ENCODE measurements at regions not wholly inside any gene's neighbourhood (a gene's known extent, or its start where the extent isn't known, plus 50 kb on each side); places are given as distances from the start of the nearest gene placed in this dataset.

DNA sequence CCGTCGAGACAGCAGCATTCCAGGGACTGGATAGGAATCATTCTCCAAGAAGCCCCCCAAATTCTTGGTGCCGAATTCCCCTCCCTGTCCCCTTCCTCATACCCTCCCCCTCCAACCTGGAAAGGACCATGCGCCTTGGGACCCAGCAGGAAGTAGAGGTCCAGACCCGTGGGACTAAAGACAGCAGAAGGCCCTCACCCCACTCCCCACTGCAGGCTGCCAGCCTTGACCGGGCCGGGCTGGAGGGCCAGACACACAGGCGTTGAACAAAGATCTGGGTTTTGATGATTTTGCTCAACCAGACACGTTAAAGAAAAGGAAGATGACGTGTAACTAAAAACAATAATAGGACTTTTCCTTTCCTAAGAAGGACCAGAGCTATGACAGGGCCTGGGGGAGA, 286.5 kb downstream of the NPHP4 start:
- DNase-seq, result no peak
- Histone ChIP-seq H3K9me3 (ENCODE audit: low read length) (no peaks in the 10 kb centered on the region; the same call in 1 of the 2 replicates), H3K27ac (ENCODE audit: low read length) (no peak overlapping the region), H3K4me1 (ENCODE audit: low read length) (no peaks in the 10 kb centered on the region), H3K4me3 (ENCODE audit: low read length) (no peak overlapping the region), H3K36me3 (ENCODE audit: insufficient read depth, low read length) (no peaks in the 10 kb centered on the region), H2AFZ (ENCODE audit: low read length) (no peak overlapping the region), H3K9me2 (replicated peaks; ENCODE audit: insufficient read depth, low read length) (no peaks in the 10 kb centered on the region), H3K27me3 (ENCODE audit: low read length) (no peaks in the 10 kb centered on the region), H3K4me2 (ENCODE audit: low read depth, low read length, poor library complexity, severe bottlenecking) (no peak overlapping the region), H3K79me2 (ENCODE audit: low read length) (no peaks in the 10 kb centered on the region), H3K9ac (ENCODE audit: low read length) (no peak overlapping the region), H4K20me1 (ENCODE audit: insufficient read depth, low read depth, low read length) (no peaks in the 10 kb centered on the region)

DNA sequence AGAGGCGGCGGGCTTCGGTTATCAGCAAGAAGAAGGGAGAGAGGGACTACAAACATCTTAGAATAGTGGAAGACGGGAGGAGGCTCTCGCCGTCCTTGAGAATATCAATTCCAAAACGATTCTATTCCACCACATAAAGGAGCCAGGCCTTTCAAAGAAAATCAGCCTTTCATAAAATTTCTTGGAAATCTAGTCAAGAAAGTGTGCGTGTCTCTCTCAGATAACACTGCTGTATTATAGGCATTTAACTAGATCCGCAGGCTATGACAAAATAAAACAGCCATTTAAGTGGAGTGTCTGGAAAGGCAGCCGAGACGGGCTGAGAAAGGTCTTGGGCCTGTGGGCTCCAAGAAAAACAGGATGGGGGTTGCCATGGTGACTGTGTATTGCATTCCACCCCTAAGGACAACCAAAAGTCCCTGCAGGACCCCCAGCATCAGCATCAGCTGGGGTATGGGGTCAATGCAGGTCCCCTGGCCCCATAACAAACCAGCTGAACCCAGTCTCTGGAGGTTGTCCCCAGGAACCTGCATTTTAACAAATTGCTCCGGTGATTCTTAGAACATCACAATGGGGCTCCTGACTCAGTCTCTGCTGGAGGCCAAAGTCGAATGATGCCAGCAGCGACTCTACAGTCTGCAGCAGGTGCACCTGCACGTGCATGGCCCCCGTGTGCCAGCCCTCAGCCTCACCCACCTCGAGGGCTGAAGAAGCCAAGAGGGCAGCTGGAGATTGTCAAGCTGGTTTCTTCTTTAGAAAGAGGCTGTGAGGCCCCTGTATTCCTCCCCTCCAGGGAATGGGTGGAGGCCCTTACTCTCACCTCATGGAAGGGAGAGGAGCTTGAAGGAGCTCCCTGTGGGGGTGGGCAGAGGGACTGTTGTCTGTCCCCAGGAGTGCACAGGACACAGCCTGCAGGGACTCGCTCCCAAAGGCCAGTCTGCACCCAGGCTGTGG, 287.4 kb downstream of the NPHP4 start:
- no peaks in the 10 kb centered on the region for H3K36me3 ChIP-seq (ENCODE audit: insufficient read depth, low read length)
- no peaks in the 10 kb centered on the region for H3K9me3 ChIP-seq (ENCODE audit: low read length)
- no peak overlapping the region for H3K27ac ChIP-seq (ENCODE audit: low read length)
- no peaks in the 10 kb centered on the region for H3K4me1 ChIP-seq (ENCODE audit: low read length)
- H3K27me3 ChIP-seq (ENCODE audit: low read length), result no peaks in the 10 kb centered on the region
- no peak overlapping the region for H3K4me3 ChIP-seq (ENCODE audit: low read length)
- H3K79me2 ChIP-seq (ENCODE audit: low read length), result no peaks in the 10 kb centered on the region
- H3K4me2 ChIP-seq (ENCODE audit: low read depth, low read length, poor library complexity, severe bottlenecking), result no peak overlapping the region
- DNase-seq, result no peak
- no peak overlapping the region for H3K9ac ChIP-seq (ENCODE audit: low read length)
- H2AFZ ChIP-seq (ENCODE audit: low read length), result no peak overlapping the region
- H4K20me1 ChIP-seq (ENCODE audit: insufficient read depth, low read depth, low read length), result no peaks in the 10 kb centered on the region
- H3K9me2 ChIP-seq (replicated peaks; ENCODE audit: insufficient read depth, low read length), result no peaks in the 10 kb centered on the region

DNA sequence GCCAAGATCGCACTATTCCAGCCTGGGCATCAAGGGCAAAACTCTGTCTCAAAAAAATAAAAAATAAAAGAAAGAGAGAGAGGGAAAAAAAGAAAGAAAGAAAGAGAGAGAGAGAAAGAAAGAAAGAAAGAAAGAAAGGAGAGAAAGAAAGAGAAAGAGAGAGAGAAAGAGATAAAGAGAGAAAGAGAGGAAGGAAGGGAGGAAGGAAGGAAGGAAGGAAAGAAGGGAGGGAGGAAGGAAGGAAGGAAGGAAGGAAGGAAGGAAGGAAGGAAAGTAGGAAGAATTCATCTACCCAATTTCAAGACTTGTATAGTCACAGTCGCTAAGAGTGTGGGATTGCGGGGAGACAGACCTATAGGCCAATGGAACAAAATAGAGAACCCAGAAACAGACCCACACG, 290.6 kb downstream of the NPHP4 start:
- H3K27me3 ChIP-seq (ENCODE audit: low read length), result no peaks in the 10 kb centered on the region
- H3K27ac ChIP-seq (ENCODE audit: low read length), result no peak overlapping the region
- no peaks in the 10 kb centered on the region for H3K9me3 ChIP-seq (ENCODE audit: low read length)
- H3K36me3 ChIP-seq (ENCODE audit: insufficient read depth, low read length), result no peaks in the 10 kb centered on the region
- no peak for DNase-seq
- H3K9ac ChIP-seq (ENCODE audit: low read length), result no peak overlapping the region
- H3K4me3 ChIP-seq (ENCODE audit: low read length), result no peak overlapping the region
- no peak overlapping the region for H3K4me2 ChIP-seq (ENCODE audit: low read depth, low read length, poor library complexity, severe bottlenecking)
- H2AFZ ChIP-seq (ENCODE audit: low read length), result no peak overlapping the region
- H3K9me2 ChIP-seq (replicated peaks; ENCODE audit: insufficient read depth, low read length), result no peaks in the 10 kb centered on the region
- no peaks in the 10 kb centered on the region for H4K20me1 ChIP-seq (ENCODE audit: insufficient read depth, low read depth, low read length)
- no peaks in the 10 kb centered on the region for H3K4me1 ChIP-seq (ENCODE audit: low read length)
- H3K79me2 ChIP-seq (ENCODE audit: low read length), result no peaks in the 10 kb centered on the region

DNA sequence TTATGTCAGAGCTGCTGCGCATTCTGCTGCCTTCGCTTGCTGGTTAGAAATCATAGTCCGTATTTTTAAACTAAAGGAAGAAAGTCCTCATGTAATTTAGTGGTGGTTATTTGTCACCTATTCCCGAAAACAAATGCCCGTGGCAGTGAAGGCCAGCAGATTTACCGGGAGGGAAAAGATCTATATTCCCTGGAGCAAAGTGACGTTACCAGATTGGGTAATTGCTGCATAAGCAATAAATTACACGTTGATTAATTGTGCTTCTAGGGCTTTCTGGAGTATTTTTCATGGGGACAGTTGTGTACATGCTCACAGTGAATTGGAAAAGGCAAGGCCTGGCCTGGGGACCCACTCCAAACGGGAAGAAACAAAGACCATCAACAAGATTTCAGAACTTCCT, 298.7 kb downstream of the NPHP4 start:
- Histone ChIP-seq H3K4me1 (ENCODE audit: low read length) (no peaks in the 10 kb centered on the region), H3K4me3 (ENCODE audit: low read length) (no peak overlapping the region), H3K9me2 (replicated peaks; ENCODE audit: insufficient read depth, low read length) (no peaks in the 10 kb centered on the region), H3K9ac (ENCODE audit: low read length) (no peak overlapping the region), H2AFZ (ENCODE audit: low read length) (no peak overlapping the region), H3K36me3 (ENCODE audit: insufficient read depth, low read length) (no peaks in the 10 kb centered on the region), H4K20me1 (ENCODE audit: insufficient read depth, low read depth, low read length) (no peaks in the 10 kb centered on the region), H3K9me3 (ENCODE audit: low read length) (no peaks in the 10 kb centered on the region), H3K27me3 (ENCODE audit: low read length) (no peaks in the 10 kb centered on the region), H3K4me2 (ENCODE audit: low read depth, low read length, poor library complexity, severe bottlenecking) (no peak overlapping the region), H3K79me2 (ENCODE audit: low read length) (no peaks in the 10 kb centered on the region), H3K27ac (ENCODE audit: low read length) (no peak overlapping the region)
- no peak for DNase-seq

DNA sequence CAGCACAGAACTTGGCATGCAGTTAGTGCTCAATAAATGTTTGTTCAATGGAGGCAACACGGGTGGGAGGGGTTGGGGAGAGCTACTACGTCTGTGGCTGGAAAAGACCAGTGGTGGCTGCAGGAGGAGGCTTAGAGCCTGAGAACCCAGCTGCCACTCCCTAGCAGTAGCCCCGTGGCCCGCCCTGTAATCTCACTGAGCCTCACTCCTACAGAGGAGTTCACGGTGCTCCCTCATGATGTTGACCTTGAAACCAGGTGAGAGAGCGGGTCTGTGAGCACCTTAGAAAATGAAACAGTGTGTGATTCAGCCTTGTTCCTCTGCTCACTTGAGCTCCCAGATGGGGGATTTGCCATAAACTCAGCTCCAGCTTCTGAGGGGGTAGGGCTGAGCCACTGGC, 299.6 kb downstream of the NPHP4 start:
- Histone ChIP-seq H3K27me3 (ENCODE audit: low read length) (no peaks in the 10 kb centered on the region), H4K20me1 (ENCODE audit: insufficient read depth, low read depth, low read length) (no peaks in the 10 kb centered on the region), H3K9ac (ENCODE audit: low read length) (no peak overlapping the region), H3K4me2 (ENCODE audit: low read depth, low read length, poor library complexity, severe bottlenecking) (no peak overlapping the region), H2AFZ (ENCODE audit: low read length) (no peak overlapping the region), H3K4me3 (ENCODE audit: low read length) (no peak overlapping the region), H3K27ac (ENCODE audit: low read length) (no peak overlapping the region), H3K79me2 (ENCODE audit: low read length) (no peaks in the 10 kb centered on the region), H3K36me3 (ENCODE audit: insufficient read depth, low read length) (no peaks in the 10 kb centered on the region), H3K9me2 (replicated peaks; ENCODE audit: insufficient read depth, low read length) (no peaks in the 10 kb centered on the region), H3K9me3 (ENCODE audit: low read length) (no peaks in the 10 kb centered on the region), H3K4me1 (ENCODE audit: low read length) (no peaks in the 10 kb centered on the region)
- no peak for DNase-seq

DNA sequence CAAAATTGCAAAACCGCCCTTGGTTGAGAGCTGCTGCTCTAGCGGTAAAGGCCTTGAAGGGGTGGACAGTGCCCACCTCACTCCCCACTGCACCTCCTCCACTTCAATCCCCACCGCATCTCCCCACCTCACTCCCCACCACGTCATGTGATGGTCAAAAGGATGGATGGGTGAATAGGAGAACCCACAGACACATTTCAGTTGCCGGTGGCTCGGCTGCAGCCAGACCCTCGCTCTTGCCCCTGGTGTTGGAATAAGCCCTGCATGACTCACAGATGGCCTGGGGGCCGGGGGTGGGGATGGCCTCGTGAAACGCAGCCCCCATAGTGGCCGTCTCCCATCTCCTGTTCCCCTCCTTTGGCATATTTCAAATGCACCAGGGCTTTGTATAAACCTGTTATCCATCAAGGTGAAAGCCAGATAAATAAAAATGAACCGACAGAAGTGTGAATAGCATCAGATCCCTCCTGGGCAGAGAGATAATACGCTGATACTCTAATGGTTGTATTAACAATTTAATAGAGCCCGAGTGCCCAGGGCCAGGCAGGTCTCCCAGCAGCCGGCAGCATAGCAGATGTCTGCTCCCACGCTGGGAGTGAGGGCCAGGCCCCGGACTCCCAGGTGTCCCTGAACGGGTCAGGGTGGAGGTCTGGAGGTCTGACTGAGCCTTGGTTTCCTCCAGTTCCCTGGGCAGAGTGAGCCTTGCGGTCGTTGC, 300.3 kb downstream of the NPHP4 start:
- Histone ChIP-seq H3K4me2 (ENCODE audit: low read depth, low read length, poor library complexity, severe bottlenecking) (no peak overlapping the region), H3K9me2 (replicated peaks; ENCODE audit: insufficient read depth, low read length) (no peaks in the 10 kb centered on the region), H3K9me3 (ENCODE audit: low read length) (no peaks in the 10 kb centered on the region), H2AFZ (ENCODE audit: low read length) (no peak overlapping the region), H3K36me3 (ENCODE audit: insufficient read depth, low read length) (no peaks in the 10 kb centered on the region), H4K20me1 (ENCODE audit: insufficient read depth, low read depth, low read length) (no peaks in the 10 kb centered on the region), H3K79me2 (ENCODE audit: low read length) (no peaks in the 10 kb centered on the region), H3K27ac (ENCODE audit: low read length) (no peak overlapping the region), H3K4me3 (ENCODE audit: low read length) (no peak overlapping the region), H3K4me1 (ENCODE audit: low read length) (no peaks in the 10 kb centered on the region), H3K9ac (ENCODE audit: low read length) (no peak overlapping the region), H3K27me3 (ENCODE audit: low read length) (no peaks in the 10 kb centered on the region)
- no peak for DNase-seq

DNA sequence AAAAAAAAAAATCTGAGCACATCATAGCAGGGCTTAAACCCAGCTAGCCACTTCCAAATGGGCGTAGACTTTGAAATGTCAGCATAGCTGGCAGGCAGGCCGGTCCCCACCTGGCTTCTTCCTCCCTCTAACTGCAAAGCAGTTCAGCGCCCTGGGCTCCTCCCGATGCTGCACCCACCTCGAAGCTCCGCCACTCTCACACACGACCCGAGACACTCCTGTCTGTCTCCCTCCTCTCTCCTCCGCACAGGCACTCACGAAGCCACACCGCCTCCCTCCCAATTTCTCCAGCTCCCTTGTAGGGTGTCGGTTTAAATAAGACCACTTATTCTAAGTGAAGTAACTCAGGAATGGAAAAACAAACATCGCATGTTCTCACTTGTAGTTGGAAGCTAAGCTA, 301.3 kb downstream of the NPHP4 start:
- no peaks in the 10 kb centered on the region for H3K4me1 ChIP-seq (ENCODE audit: low read length)

DNA sequence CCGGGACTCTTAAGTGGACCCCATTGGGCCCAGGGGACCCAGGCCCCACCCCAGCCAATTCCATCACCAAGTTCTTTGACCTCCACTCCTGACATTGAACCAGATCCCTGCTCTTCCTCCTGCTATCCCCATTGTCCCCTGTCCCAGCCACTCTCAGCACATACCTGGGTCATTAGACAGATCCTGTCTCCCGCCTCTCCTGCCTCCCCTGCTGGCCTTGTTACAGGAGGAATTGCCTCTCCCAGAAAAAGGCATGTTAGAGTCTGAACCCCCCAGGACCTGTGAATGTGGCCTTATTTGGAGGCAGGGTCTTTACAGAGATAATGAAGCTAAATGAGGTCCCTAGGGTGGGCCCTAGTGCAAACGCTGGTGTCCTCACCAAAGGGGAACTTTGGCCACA, 301.9 kb downstream of the NPHP4 start:
- Histone ChIP-seq H3K4me1 (ENCODE audit: low read length) (no peaks in the 10 kb centered on the region), H4K20me1 (ENCODE audit: insufficient read depth, low read depth, low read length) (no peaks in the 10 kb centered on the region), H3K4me2 (ENCODE audit: low read depth, low read length, poor library complexity, severe bottlenecking) (no peak overlapping the region), H3K9me3 (ENCODE audit: low read length) (no peaks in the 10 kb centered on the region), H3K27ac (ENCODE audit: low read length) (no peak overlapping the region), H3K79me2 (ENCODE audit: low read length) (no peaks in the 10 kb centered on the region), H2AFZ (ENCODE audit: low read length) (no peak overlapping the region), H3K9me2 (replicated peaks; ENCODE audit: insufficient read depth, low read length) (no peaks in the 10 kb centered on the region), H3K9ac (ENCODE audit: low read length) (no peak overlapping the region), H3K27me3 (ENCODE audit: low read length) (no peaks in the 10 kb centered on the region; the same call in 1 of the 2 replicates), H3K36me3 (ENCODE audit: insufficient read depth, low read length) (no peaks in the 10 kb centered on the region), H3K4me3 (ENCODE audit: low read length) (no peak overlapping the region)
- no peak for DNase-seq

More for the DNA sequence above, 301.3 kb downstream of the NPHP4 start:
- Histone ChIP-seq H2AFZ (ENCODE audit: low read length) (no peak overlapping the region), H3K27ac (ENCODE audit: low read length) (no peak overlapping the region), H3K4me2 (ENCODE audit: low read depth, low read length, poor library complexity, severe bottlenecking) (no peak overlapping the region), H3K79me2 (ENCODE audit: low read length) (no peaks in the 10 kb centered on the region), H3K9ac (ENCODE audit: low read length) (no peak overlapping the region), H3K36me3 (ENCODE audit: insufficient read depth, low read length) (no peaks in the 10 kb centered on the region), H3K9me3 (ENCODE audit: low read length) (no peaks in the 10 kb centered on the region), H3K27me3 (ENCODE audit: low read length) (no peaks in the 10 kb centered on the region; the same call in 1 of the 2 replicates), H4K20me1 (ENCODE audit: insufficient read depth, low read depth, low read length) (no peaks in the 10 kb centered on the region), H3K9me2 (replicated peaks; ENCODE audit: insufficient read depth, low read length) (no peaks in the 10 kb centered on the region), H3K4me3 (ENCODE audit: low read length) (no peak overlapping the region)
- no peak for DNase-seq

Measured in Karpas-422 (cell line).